HCT116 (cell line): ENCODE measurements at regions not wholly inside any gene's neighbourhood (a gene's known extent, or its start where the extent isn't known, plus 50 kb on each side); places are given as distances from the start of the nearest gene placed in this dataset.

Experiments
- ATAC-seq: fragments of 200-7000 bp; cut with Tn5 transposase; 2 replicates; pipeline ENCODE4 v1.9.1; 2020; ENCODE audit warnings: mild to moderate bottlenecking, moderate library complexity
- BruUV-seq: library from RNA; stranded (reverse); fragments of 400-500 nt; replicated peaks from 2 replicates; lab custom pipeline; 2021; lab: Mats Ljungman, UMichigan
- CTCF ChIA-PET: fragments of 300-600 bp; sonication (Branson Sonifier 250); formaldehyde crosslinking; loops from one replicate; lab custom pipeline; 2021; ENCODE audit warnings: antibody characterized with exemption; lab: Charles Lee
- POLR2A ChIA-PET: fragments of 300-600, 350-600 bp; sonication (Branson Sonifier 250); formaldehyde crosslinking; loops from one replicate; lab custom pipeline; 2021; ENCODE audit warnings: antibody characterized with exemption; lab: Charles Lee
- RAD21 ChIA-PET, 2 experiments: fragments of 300-600 bp; sonication (Branson Sonifier 250); formaldehyde crosslinking; loops; one replicate each; lab custom pipeline; 2023; ENCODE audit warnings: low total read pairs in 2 of 2; ENCODE audit not compliant: uncharacterized antibody in 2 of 2, unreplicated experiment in 2 of 2, low non-redundant PET in 1 of 2; lab: Charles Lee
- DNase-seq: peaks from one replicate; pipeline ENCODE4 v3.0.0-alpha.2; 2010; ENCODE audit warnings: low read depth, low spot score
- H2AFZ ChIP-seq: fragments of 200-600 bp; shearing (Covaris generic), sonication (generic); 2 replicates; pipeline ENCODE4 v1.6.1; 2017; ENCODE audit warnings: low read depth, mixed run types, mixed read lengths, antibody characterized with exemption, low read length; ENCODE audit not compliant: poor library complexity, severe bottlenecking
- H3K27ac ChIP-seq: 2 replicates; pipeline ENCODE4 v1.5.1; 2012; ENCODE audit warnings: low read depth, low read length
- H3K27me3 ChIP-seq: fragments of 200-600 bp; sonication (generic); 2 replicates; pipeline ENCODE4 v1.6.1; 2016; ENCODE audit warnings: mixed run types, low read length, mixed read lengths; ENCODE audit not compliant: insufficient read depth
- H3K36me3 ChIP-seq, 2 experiments: fragments of 200-500 bp in 1 of 2; fragments of 200-600 bp in 1 of 2; sonication (Bioruptor generic) in 1 of 2; sonication (generic) in 1 of 2; 2 replicates each; pipeline versions ENCODE4 v1.5.1 to v1.6.1; 2014 to 2016; ENCODE audit warnings: low read length in 2 of 2, inconsistent platforms in 1 of 2, mixed read lengths in 1 of 2, mixed run types in 1 of 2; ENCODE audit not compliant: insufficient read depth in 2 of 2, control insufficient read depth in 1 of 2
- H3K4me1 ChIP-seq, 2 experiments: fragments of 200-600 bp in 1 of 2; sonication (generic) in 1 of 2; 2 replicates each; pipeline versions ENCODE4 v1.5.1 to v1.6.1; 2012 to 2017; ENCODE audit warnings: low read length in 2 of 2, inconsistent platforms in 1 of 2, mild to moderate bottlenecking in 1 of 2, mixed read lengths in 1 of 2, mixed run types in 1 of 2, moderate library complexity in 1 of 2; ENCODE audit not compliant: insufficient read depth in 2 of 2, control insufficient read depth in 1 of 2
- H3K4me2 ChIP-seq: fragments of 200-600 bp; sonication (generic); 2 replicates; pipeline ENCODE4 v1.6.1; 2017; ENCODE audit warnings: mixed run types, low read length, mixed read lengths
- H3K4me3 ChIP-seq, 2 experiments: fragments of 200-600 bp in 1 of 2; sonication (generic) in 1 of 2; replicated peaks in 1 of 2; 2 replicates each; pipeline ENCODE4 v1.5.1; 2011 to 2016; ENCODE audit warnings: low read length in 2 of 2, control low read depth in 1 of 2, low read depth in 1 of 2, mild to moderate bottlenecking in 1 of 2, mixed read lengths in 1 of 2, mixed run types in 1 of 2
- H3K79me2 ChIP-seq: fragments of 200-600 bp; sonication (generic); 2 replicates; pipeline ENCODE4 v1.6.1; 2017; ENCODE audit warnings: mild to moderate bottlenecking, mixed run types, low read length, moderate library complexity, mixed read lengths; ENCODE audit not compliant: insufficient read depth
- H3K9ac ChIP-seq: fragments of 200-600 bp; sonication (generic); 2 replicates; pipeline ENCODE4 v1.6.1; 2016; ENCODE audit warnings: low read length, mixed read lengths
- H3K9me2 ChIP-seq: fragments of 200-600 bp; sonication (generic), shearing (Covaris generic); 2 replicates; pipeline ENCODE4 v1.6.1; 2017; ENCODE audit warnings: mixed run types, mild to moderate bottlenecking, moderate library complexity; ENCODE audit not compliant: insufficient read depth
- H3K9me3 ChIP-seq, 2 experiments: fragments of 200-500 bp in 1 of 2; fragments of 200-600 bp in 1 of 2; sonication (Bioruptor generic) in 1 of 2; sonication (generic) in 1 of 2; 2 replicates each; pipeline ENCODE4 v1.6.1; 2014 to 2017; ENCODE audit warnings: low read length in 2 of 2, mixed read lengths in 2 of 2, inconsistent platforms in 1 of 2, low read depth in 1 of 2, mild to moderate bottlenecking in 1 of 2, mixed run types in 1 of 2, moderate library complexity in 1 of 2; ENCODE audit not compliant: control insufficient read depth in 1 of 2, insufficient read depth in 1 of 2
- H4K20me1 ChIP-seq: fragments of 200-600 bp; sonication (generic), shearing (Covaris generic); 2 replicates; pipeline ENCODE4 v1.6.1; 2017; ENCODE audit warnings: mixed run types, mild to moderate bottlenecking, moderate library complexity; ENCODE audit not compliant: insufficient read depth
- ATF3 ChIP-seq: IDR thresholded peaks from 2 replicates; pipeline ENCODE4 v1.6.1; 2012
- CBX3 ChIP-seq: IDR thresholded peaks from 2 replicates; pipeline ENCODE4 v1.6.1; 2012; ENCODE audit warnings: low read depth
- CEBPB ChIP-seq: IDR thresholded peaks from 2 replicates; pipeline ENCODE4 v1.6.1; 2012; ENCODE audit warnings: low read depth
- CTCF ChIP-seq, 3 experiments: fragments of 200-600 bp in 1 of 3; sonication (generic) in 1 of 3; IDR thresholded peaks in 2 of 3; conservative IDR thresholded peaks in 1 of 3; 2 replicates each; pipeline ENCODE4 v1.5.1; 2012 to 2017; ENCODE audit warnings: low read depth in 2 of 3, low read length in 2 of 3, antibody characterized with exemption in 1 of 3, borderline replicate concordance in 1 of 3, control low read depth in 1 of 3, mild to moderate bottlenecking in 1 of 3, mixed read lengths in 1 of 3, mixed run types in 1 of 3, moderate library complexity in 1 of 3; ENCODE audit not compliant: insufficient read depth in 1 of 3
- EGR1 ChIP-seq: IDR thresholded peaks from 2 replicates; pipeline ENCODE4 v1.6.1; 2012; ENCODE audit warnings: low read depth
- ELF1 ChIP-seq: IDR thresholded peaks from 2 replicates; pipeline ENCODE4 v1.6.1; 2012; ENCODE audit warnings: low read depth, borderline replicate concordance
- FOSL1 ChIP-seq: IDR thresholded peaks from 2 replicates; pipeline ENCODE4 v1.6.1; 2012; ENCODE audit warnings: low read depth
- JUND ChIP-seq: IDR thresholded peaks from 2 replicates; pipeline ENCODE4 v1.6.1; 2012
- MAX ChIP-seq: IDR thresholded peaks from 2 replicates; pipeline ENCODE4 v1.6.1; 2012
- POLR2A ChIP-seq: IDR thresholded peaks from 2 replicates; pipeline ENCODE4 v1.7.0; 2011; ENCODE audit warnings: borderline replicate concordance; ENCODE audit not compliant: insufficient read depth, insufficient read length; ENCODE audit errors: extremely low read depth
- POLR2AphosphoS5 ChIP-seq: IDR thresholded peaks from 2 replicates; pipeline ENCODE4 v1.6.1; 2011; ENCODE audit warnings: mild to moderate bottlenecking, low read depth, low read length, moderate library complexity
- REST ChIP-seq: IDR thresholded peaks from 2 replicates; pipeline ENCODE4 v1.6.1; 2012; ENCODE audit warnings: low read depth
- SP1 ChIP-seq: IDR thresholded peaks from 2 replicates; pipeline ENCODE4 v1.6.1; 2012; ENCODE audit warnings: low read depth
- SRF ChIP-seq: IDR thresholded peaks from 2 replicates; pipeline ENCODE4 v1.6.1; 2012; ENCODE audit warnings: low read depth
- TCF7L2 ChIP-seq: IDR thresholded peaks from 2 replicates; pipeline ENCODE4 v1.7.0; 2011; ENCODE audit warnings: borderline replicate concordance, inconsistent platforms; ENCODE audit not compliant: insufficient read depth, insufficient read length; ENCODE audit errors: extremely low read depth
- YY1 ChIP-seq: IDR thresholded peaks from 2 replicates; pipeline ENCODE4 v1.6.1; 2011; ENCODE audit warnings: low read length, low read depth, moderate library complexity, mild to moderate bottlenecking; ENCODE audit not compliant: insufficient replicate concordance; ENCODE audit errors: extremely low read depth
- ZBTB33 ChIP-seq: IDR thresholded peaks from 2 replicates; pipeline ENCODE4 v1.6.1; 2011; ENCODE audit warnings: mild to moderate bottlenecking, low read length, moderate library complexity; ENCODE audit not compliant: insufficient replicate concordance; ENCODE audit errors: extremely low read depth
- ZFX ChIP-seq: fragments of 450-650 bp; IDR thresholded peaks from 2 replicates; pipeline ENCODE4 v1.6.1; 2017
- intact Hi-C: fragments of 100-400 bp; cut with micrococcal nuclease; formaldehyde crosslinking; loops from 2 replicates; pipeline ENCODE4 v1.10.0; 2022

- TF ChIP-seq EGR1, result no peak
- no peak for TF ChIP-seq ATF3
- TF ChIP-seq REST, result no peak
- TF ChIP-seq SRF, result no peak
- TF ChIP-seq TCF7L2, result no peak
- TF ChIP-seq ELF1, result no peak
Observed at GRCh38 chr4:100114909-100115308, 75.4 kb downstream of the DDIT4L start (continued).

- H2AFZ ChIP-seq, result no peak overlapping the region
- no peaks in the 10 kb centered on the region for H3K9me2 ChIP-seq
- DNase-seq (no peak), ATAC-seq (no peak)
- no peak overlapping the region for H3K27ac ChIP-seq
- no peaks in the 10 kb centered on the region for H3K27me3 ChIP-seq
- peaks cover 0 to 7% of the 10 kb centered on the region in 2 experiments; a peak in 2 of 4 replicates for H3K4me1 ChIP-seq
- intact Hi-C loops, result no loop called here
- ChIA-PET POLR2A (interaction anchor here (0.7 kb wide), 1 partner anchor 157 kb away, joined by 3 read pairs; no protein-coding TSS in a partner anchor), CTCF (interaction anchor here (1.0 kb wide), 1 partner anchor 20 kb away, joined by 3 read pairs; no protein-coding TSS in a partner anchor)
- H3K9me3 ChIP-seq, result no peaks in the 10 kb centered on the region
- no peaks in the 10 kb centered on the region for H3K36me3 ChIP-seq
- H3K4me3 ChIP-seq, result no peak overlapping the region
- no peaks in the 10 kb centered on the region for H3K79me2 ChIP-seq
- H3K9ac ChIP-seq, result no peak overlapping the region
- TF ChIP-seq ELF1 (no peak), CTCF (IDR thresholded peaks at IDR 0.05 in 2 of 3, conservative IDR thresholded peaks at IDR 0.05 in 1 of 3; ENCODE audit: borderline replicate concordance in 1 of 3, insufficient read depth in 1 of 3, low read depth in 2 of 3, low read length in 2 of 3) (no peak), JUND (no peak), TCF7L2 (no peak), YY1 (no peak), ZFX (no peak), ZBTB33 (no peak), CBX3 (no peak), POLR2AphosphoS5 (no peak), SP1 (no peak), POLR2A (no peak), CEBPB (no peak), MAX (no peak), FOSL1 (no peak), ATF3 (no peak), EGR1 (no peak)
- TF ChIP-seq, all 23 proteins: peak for 0
- no peaks in the 10 kb centered on the region for H4K20me1 ChIP-seq
- no TSS peak for BruUV-seq
- RAD21 ChIA-PET, result no interaction called here
- no peak overlapping the region for H3K4me2 ChIP-seq
Observed at GRCh38 chr4:100113732-100114131, 76.5 kb downstream of the DDIT4L start.
